Astrocyte (in vitro differentiated cells and primary cell): ENCODE measurements at regions not wholly inside any gene's neighbourhood (a gene's known extent, or its start where the extent isn't known, plus 50 kb on each side); places are given as distances from the start of the nearest gene placed in this dataset.

Source experiments
- EZH2 ChIP-seq: IDR thresholded peaks from 2 replicates; pipeline ENCODE4 v1.6.1; 2012; ENCODE audit warnings: mild to moderate bottlenecking, low read length, inconsistent platforms; ENCODE audit not compliant: insufficient read depth
- TF ChIP-seq, protein P1 (sequence below): IDR thresholded peaks from 2 replicates; pipeline ENCODE4 v1.5.1; 2011; ENCODE audit warnings: low read depth, mild to moderate bottlenecking, inconsistent platforms, low read length, moderate library complexity; ENCODE audit not compliant: insufficient read depth

- TF ChIP-seq, protein P1, sequence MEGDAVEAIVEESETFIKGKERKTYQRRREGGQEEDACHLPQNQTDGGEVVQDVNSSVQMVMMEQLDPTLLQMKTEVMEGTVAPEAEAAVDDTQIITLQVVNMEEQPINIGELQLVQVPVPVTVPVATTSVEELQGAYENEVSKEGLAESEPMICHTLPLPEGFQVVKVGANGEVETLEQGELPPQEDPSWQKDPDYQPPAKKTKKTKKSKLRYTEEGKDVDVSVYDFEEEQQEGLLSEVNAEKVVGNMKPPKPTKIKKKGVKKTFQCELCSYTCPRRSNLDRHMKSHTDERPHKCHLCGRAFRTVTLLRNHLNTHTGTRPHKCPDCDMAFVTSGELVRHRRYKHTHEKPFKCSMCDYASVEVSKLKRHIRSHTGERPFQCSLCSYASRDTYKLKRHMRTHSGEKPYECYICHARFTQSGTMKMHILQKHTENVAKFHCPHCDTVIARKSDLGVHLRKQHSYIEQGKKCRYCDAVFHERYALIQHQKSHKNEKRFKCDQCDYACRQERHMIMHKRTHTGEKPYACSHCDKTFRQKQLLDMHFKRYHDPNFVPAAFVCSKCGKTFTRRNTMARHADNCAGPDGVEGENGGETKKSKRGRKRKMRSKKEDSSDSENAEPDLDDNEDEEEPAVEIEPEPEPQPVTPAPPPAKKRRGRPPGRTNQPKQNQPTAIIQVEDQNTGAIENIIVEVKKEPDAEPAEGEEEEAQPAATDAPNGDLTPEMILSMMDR, result no peak
- no peak for TF ChIP-seq EZH2
These were observed 54.5 kb upstream of the BTC start for GRCh38 chr4:74848774-74849173.
